Keratinocyte (primary cell): ENCODE measurements at regions not wholly inside any gene's neighbourhood (a gene's known extent, or its start where the extent isn't known, plus 50 kb on each side); places are given as distances from the start of the nearest gene placed in this dataset.

Source experiments
- DNase-seq: peaks from one replicate; pipeline ENCODE4 v3.0.0-alpha.2; 2011; ENCODE audit warnings: low read depth, missing footprints, low spot score
- FAIRE-seq: peaks from 2 replicates; lab custom pipeline; 2011; peaks lifted over from hg19 to GRCh38; lab: Jason Lieb, UNC
- H2AFZ ChIP-seq: 2 replicates; pipeline ENCODE4 v1.6.0; 2012; ENCODE audit warnings: low read length, control low read depth, inconsistent platforms; ENCODE audit not compliant: control insufficient read depth
- H3K27ac ChIP-seq: 2 replicates; pipeline ENCODE4 v1.5.1; 2011; ENCODE audit warnings: low read length; ENCODE audit not compliant: control insufficient read depth, insufficient read depth
- H3K27me3 ChIP-seq: 3 replicates; pipeline ENCODE4 v1.6.0; 2011; ENCODE audit warnings: low read length; ENCODE audit not compliant: control insufficient read depth, insufficient read depth; ENCODE audit errors: extremely low read depth
- H3K36me3 ChIP-seq, 2 experiments: 2 replicates in 1 of 2; 3 replicates in 1 of 2; pipeline ENCODE4 v1.5.1; 2011; ENCODE audit warnings: low read length in 2 of 2, mild to moderate bottlenecking in 1 of 2; ENCODE audit not compliant: control insufficient read depth in 2 of 2, insufficient read depth in 2 of 2; ENCODE audit errors: extremely low read depth in 1 of 2
- H3K4me1 ChIP-seq: 3 replicates; pipeline ENCODE4 v1.5.1; 2011; ENCODE audit warnings: low read length; ENCODE audit not compliant: control insufficient read depth, insufficient read depth; ENCODE audit errors: extremely low read depth
- H3K4me2 ChIP-seq: 3 replicates; pipeline ENCODE4 v1.6.0; 2011; ENCODE audit warnings: low read depth, low read length; ENCODE audit not compliant: control insufficient read depth, insufficient read depth; ENCODE audit errors: extremely low read depth
- H3K4me3 ChIP-seq, 3 experiments: fragments of 200-600 bp in 1 of 3; sonication (generic) in 1 of 3; 2 replicates in 2 of 3; 3 replicates in 1 of 3; pipeline ENCODE4 v1.5.1; 2011 to 2016; ENCODE audit warnings: low read length in 3 of 3, mild to moderate bottlenecking in 3 of 3, control low read depth in 2 of 3, inconsistent platforms in 1 of 3, low read depth in 1 of 3, mixed read lengths in 1 of 3, mixed run types in 1 of 3, moderate library complexity in 1 of 3; ENCODE audit not compliant: control insufficient read depth in 2 of 3, insufficient read depth in 2 of 3; ENCODE audit errors: extremely low read depth in 1 of 3
- H3K79me2 ChIP-seq: 2 replicates; pipeline ENCODE4 v1.6.0; 2012; ENCODE audit warnings: low read length; ENCODE audit not compliant: control insufficient read depth, insufficient read depth
- H3K9ac ChIP-seq: 3 replicates; pipeline ENCODE4 v1.6.0; 2011; ENCODE audit warnings: low read length; ENCODE audit not compliant: control insufficient read depth, insufficient read depth; ENCODE audit errors: extremely low read depth
- H3K9me1 ChIP-seq: 3 replicates; pipeline ENCODE4 v1.6.0; 2011; ENCODE audit warnings: low read length; ENCODE audit not compliant: control insufficient read depth, insufficient read depth; ENCODE audit errors: extremely low read depth
- H3K9me3 ChIP-seq: 2 replicates; pipeline ENCODE4 v1.5.1; 2012; ENCODE audit warnings: low read depth, low read length; ENCODE audit not compliant: control insufficient read depth
- H4K20me1 ChIP-seq: 3 replicates; pipeline ENCODE4 v1.6.0; 2011; ENCODE audit warnings: low read length; ENCODE audit not compliant: control insufficient read depth, insufficient read depth; ENCODE audit errors: extremely low read depth
- EZH2 ChIP-seq: IDR thresholded peaks from one replicate; pipeline ENCODE4 v1.6.1; 2012; ENCODE audit warnings: inconsistent platforms, mild to moderate bottlenecking, low read length, moderate library complexity
- dilution Hi-C: fragments of 300-500 bp; cut with MboI; formaldehyde crosslinking; loops from one replicate; pipeline ENCODE4 v1.7.0; 2020; ENCODE audit warnings: low sequenced_read_pairs; ENCODE audit not compliant: extremely low pct_ligation_motif_present
- TF ChIP-seq, protein P1 (sequence below), 3 experiments: IDR thresholded peaks in 1 of 3; conservative IDR thresholded peaks in 1 of 3; optimal IDR thresholded peaks in 1 of 3; 2 replicates in 2 of 3; 3 replicates in 1 of 3; pipeline versions ENCODE3 to v1.5.1; 2011; ENCODE audit warnings: low read length in 3 of 3, mild to moderate bottlenecking in 3 of 3, moderate library complexity in 2 of 3, control low read depth in 1 of 3, inconsistent platforms in 1 of 3; ENCODE audit not compliant: insufficient read depth in 2 of 3; ENCODE audit errors: extremely low read depth in 1 of 3

DNA sequence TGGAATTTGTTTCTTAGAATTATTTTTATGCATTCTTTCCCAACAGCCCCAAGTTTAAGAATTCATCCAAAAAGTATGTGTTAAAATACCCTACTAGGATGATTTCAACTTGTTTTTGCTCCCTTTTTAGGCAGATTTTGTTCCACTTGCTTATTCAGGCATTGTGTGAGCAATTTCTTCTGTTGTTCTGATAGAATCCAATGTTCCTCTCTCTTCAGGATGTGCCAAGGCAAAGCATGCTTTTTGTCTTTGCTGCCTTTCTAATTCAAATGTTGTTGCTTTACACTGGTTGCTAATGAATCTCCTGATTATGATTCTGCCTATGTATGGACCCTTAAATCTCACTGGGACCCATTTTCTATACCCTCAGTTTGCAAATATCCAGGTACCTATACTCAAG, 131.2 kb upstream of the ARHGAP42 start:
- H3K27ac ChIP-seq = no peak overlapping the region
- H3K27me3 ChIP-seq = no peaks in the 10 kb centered on the region
- H3K4me2 ChIP-seq = no peak overlapping the region
- H3K36me3 ChIP-seq = no peaks in the 10 kb centered on the region
- dilution Hi-C loops = no loop called here
- H2AFZ ChIP-seq = no peak overlapping the region
- no peak overlapping the region for H3K9ac ChIP-seq
- no peaks in the 10 kb centered on the region for H3K79me2 ChIP-seq
- TF ChIP-seq, protein P1, sequence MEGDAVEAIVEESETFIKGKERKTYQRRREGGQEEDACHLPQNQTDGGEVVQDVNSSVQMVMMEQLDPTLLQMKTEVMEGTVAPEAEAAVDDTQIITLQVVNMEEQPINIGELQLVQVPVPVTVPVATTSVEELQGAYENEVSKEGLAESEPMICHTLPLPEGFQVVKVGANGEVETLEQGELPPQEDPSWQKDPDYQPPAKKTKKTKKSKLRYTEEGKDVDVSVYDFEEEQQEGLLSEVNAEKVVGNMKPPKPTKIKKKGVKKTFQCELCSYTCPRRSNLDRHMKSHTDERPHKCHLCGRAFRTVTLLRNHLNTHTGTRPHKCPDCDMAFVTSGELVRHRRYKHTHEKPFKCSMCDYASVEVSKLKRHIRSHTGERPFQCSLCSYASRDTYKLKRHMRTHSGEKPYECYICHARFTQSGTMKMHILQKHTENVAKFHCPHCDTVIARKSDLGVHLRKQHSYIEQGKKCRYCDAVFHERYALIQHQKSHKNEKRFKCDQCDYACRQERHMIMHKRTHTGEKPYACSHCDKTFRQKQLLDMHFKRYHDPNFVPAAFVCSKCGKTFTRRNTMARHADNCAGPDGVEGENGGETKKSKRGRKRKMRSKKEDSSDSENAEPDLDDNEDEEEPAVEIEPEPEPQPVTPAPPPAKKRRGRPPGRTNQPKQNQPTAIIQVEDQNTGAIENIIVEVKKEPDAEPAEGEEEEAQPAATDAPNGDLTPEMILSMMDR (optimal IDR thresholded peaks at IDR 0.05 in 1 of 3, IDR thresholded peaks at IDR 0.05 in 1 of 3, conservative IDR thresholded peaks at IDR 0.05 in 1 of 3; ENCODE audit: extremely low read depth in 1 of 3, insufficient read depth in 2 of 3, low read length in 3 of 3) = no peak
- no peak for TF ChIP-seq EZH2
- H4K20me1 ChIP-seq = no peaks in the 10 kb centered on the region
- H3K9me1 ChIP-seq = no peaks in the 10 kb centered on the region
- no peak for FAIRE-seq
- DNase-seq = no peak
- H3K4me3 ChIP-seq = no peak overlapping the region
- H3K9me3 ChIP-seq = no peaks in the 10 kb centered on the region
- peaks cover 9% of the 10 kb centered on the region for H3K4me1 ChIP-seq

DNA sequence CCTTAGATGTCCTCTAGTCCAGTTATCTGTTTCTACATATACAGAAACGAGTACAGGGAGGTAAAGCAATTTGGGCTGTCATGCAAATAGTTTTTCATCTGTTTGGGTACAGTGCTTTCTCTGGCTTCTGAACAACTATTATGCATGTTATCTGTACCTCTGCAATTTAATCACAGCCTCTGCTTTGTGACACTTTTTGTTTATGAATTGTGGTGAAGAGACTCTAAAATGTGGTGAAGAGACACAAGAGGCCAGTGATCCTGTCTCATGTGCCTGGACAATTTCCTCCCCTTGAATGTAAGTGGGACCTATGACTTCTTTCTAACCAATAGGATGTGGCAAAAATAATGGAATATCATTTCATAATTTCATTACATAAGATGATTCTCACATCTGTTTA, 130.3 kb upstream of the ARHGAP42 start:
- no peak overlapping the region for H2AFZ ChIP-seq

More for the DNA sequence above, 130.3 kb upstream of the ARHGAP42 start:
- dilution Hi-C loops = no loop called here
- Histone ChIP-seq H3K9ac (no peak overlapping the region), H3K4me1 (peaks cover 9% of the 10 kb centered on the region), H3K79me2 (no peaks in the 10 kb centered on the region), H3K4me2 (no peak overlapping the region), H3K9me1 (no peaks in the 10 kb centered on the region), H3K27ac (no peak overlapping the region), H3K36me3 (no peaks in the 10 kb centered on the region), H3K9me3 (no peaks in the 10 kb centered on the region), H3K27me3 (no peaks in the 10 kb centered on the region), H4K20me1 (no peaks in the 10 kb centered on the region), H3K4me3 (no peak overlapping the region)
- TF ChIP-seq, protein P1 (optimal IDR thresholded peaks at IDR 0.05 in 1 of 3, IDR thresholded peaks at IDR 0.05 in 1 of 3, conservative IDR thresholded peaks at IDR 0.05 in 1 of 3; ENCODE audit: extremely low read depth in 1 of 3, insufficient read depth in 2 of 3, low read length in 3 of 3) = no peak
- TF ChIP-seq EZH2 = no peak
- no peak for FAIRE-seq
- DNase-seq = no peak
